OCI-LY7 (cell line): ENCODE measurements at regions not wholly inside any gene's neighbourhood (a gene's known extent, or its start where the extent isn't known, plus 50 kb on each side); places are given as distances from the start of the nearest gene placed in this dataset.

Source experiments
- CTCF ChIP-seq: fragments of 200-600 bp; sonication (generic); conservative IDR thresholded peaks from 2 replicates; pipeline ENCODE4 v1.5.1; 2014; ENCODE audit warnings: mild to moderate bottlenecking, antibody characterized with exemption, low read length, moderate library complexity, mixed read lengths
- EZH2phosphoT487 ChIP-seq: fragments of 200-600 bp; sonication (generic); IDR thresholded peaks from 2 replicates; pipeline ENCODE4 v1.6.1; 2018; ENCODE audit warnings: low read depth, borderline replicate concordance, mild to moderate bottlenecking, mixed run types, antibody characterized with exemption, low read length, moderate library complexity, mixed read lengths

- no peak for TF ChIP-seq CTCF
- TF ChIP-seq EZH2phosphoT487, result no peak
These were observed 287.3 kb upstream of the MTNR1B start for GRCh38 chr11:92682136-92682535.
